NCI-H1436 (cell line): ENCODE measurements at regions not wholly inside any gene's neighbourhood (a gene's known extent, or its start where the extent isn't known, plus 50 kb on each side); places are given as distances from the start of the nearest gene placed in this dataset.
"Not testable (repeated sequence)": the region's sequence is repeated elsewhere in the genome, so short reads cannot be mapped to it uniquely, and the experiment has no call there.

Experiments
- DNase-seq: peaks from one replicate; lab custom pipeline; 2025; lab: John Stamatoyannopoulos, UW

- no peak for DNase-seq
These were observed 750.6 kb downstream of the DIAPH3 start for GRCh38 chr13:59413126-59413525.

- DNase-seq, result no peak
These were observed 749.7 kb downstream of the DIAPH3 start for GRCh38 chr13:59414006-59414405.

- no peak for DNase-seq
These were observed 748.2 kb downstream of the DIAPH3 start for GRCh38 chr13:59415498-59415897.

- DNase-seq, result no peak
These were observed 747.2 kb downstream of the DIAPH3 start for GRCh38 chr13:59416561-59416960.

DNA sequence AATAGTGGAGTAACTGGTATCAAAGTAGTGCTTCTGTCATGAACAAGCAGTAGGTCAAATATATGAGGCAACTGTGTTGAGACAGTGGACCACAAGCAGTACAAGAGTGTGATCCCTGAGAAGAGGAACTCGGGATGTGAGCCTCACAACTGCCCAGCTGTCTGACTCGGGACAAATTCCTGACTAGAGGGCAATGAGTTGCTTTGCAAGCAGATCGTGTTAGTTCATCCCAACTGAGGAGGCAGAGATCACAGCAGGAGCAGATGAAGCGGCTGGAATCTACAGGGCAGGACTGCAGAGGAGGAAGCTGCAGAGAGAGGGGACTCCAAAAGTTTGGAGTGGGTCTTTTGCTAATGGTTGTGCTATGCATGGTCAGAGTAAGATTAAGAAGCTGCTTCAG lies 741.1 kb downstream of the DIAPH3 start:
- no peak for DNase-seq

GRCh38 chr13:59423708-59424340 lies 739.9 kb downstream of the DIAPH3 start:
- DNase-seq, result no peak

DNA sequence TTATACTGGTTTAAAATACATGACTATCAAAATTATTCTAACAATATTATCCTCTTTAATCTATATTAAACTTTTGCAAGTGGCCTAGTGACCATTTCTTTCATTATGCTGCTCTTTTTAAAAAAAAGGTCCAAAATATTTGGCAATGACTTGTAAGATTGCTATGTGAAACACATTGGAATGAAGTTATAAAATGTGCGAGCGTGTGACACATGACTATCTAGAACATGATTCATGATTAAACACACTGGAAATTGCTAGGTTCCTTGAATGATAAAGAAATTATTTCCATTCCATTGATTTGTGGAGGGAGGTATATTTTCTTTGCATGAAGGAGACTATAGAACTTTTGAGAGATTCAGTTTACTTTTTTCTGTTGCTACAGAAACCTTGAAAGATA lies 739.1 kb downstream of the DIAPH3 start:
- DNase-seq, result no peak

DNA sequence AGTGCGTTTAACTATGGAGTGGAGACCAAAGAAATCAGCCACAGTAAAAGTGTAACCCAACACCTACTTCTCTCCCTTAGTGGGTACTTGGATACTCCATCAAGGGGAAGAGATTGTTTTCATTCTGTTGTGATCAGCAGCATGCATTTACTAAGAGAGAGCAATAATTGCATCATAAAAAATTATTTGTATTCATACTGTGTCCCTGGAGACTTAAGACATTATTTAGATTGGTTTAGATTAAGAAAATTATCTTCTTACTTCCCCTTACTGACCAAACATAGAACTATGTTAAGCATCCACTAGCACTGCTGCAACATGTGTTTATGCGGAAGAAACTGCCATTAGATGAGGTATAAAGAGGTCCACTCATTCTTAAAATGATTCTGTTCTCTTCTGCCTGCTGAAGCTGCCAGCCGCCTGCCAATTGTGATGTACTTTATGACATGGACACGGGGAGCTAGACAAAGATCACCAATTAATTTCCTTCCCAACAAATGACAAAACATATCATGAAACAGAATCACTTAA lies 738.5 kb downstream of the DIAPH3 start:
- DNase-seq, result peak; percentile 70

DNA sequence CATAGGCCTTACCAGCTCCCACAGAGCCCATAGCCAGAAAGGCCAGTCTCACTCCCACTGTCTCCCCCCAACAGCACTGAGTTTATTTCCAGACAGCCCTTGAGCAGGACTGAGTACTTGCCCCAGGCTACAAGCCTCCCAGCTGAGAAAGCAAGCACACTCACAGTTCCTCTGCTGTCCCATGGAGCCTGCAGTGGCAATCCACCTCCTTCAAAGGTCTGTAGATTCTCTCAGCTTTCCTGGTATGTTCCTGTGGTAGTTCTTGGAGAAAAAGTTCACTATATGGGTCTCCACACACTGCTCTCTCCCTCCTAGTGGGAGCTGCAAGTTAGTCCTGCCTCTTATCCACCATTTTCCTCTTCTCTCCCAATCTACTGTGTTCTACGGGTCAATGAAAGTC lies 728.7 kb downstream of the DIAPH3 start:
- no peak for DNase-seq

GRCh38 chr13:59437544-59438301 lies 726.0 kb downstream of the DIAPH3 start:
- peak; percentile 56 for DNase-seq

GRCh38 chr13:59439776-59440428 lies 723.8 kb downstream of the DIAPH3 start:
- DNase-seq, result no peak

GRCh38 chr13:59441068-59441467 lies 722.7 kb downstream of the DIAPH3 start:
- DNase-seq, result not testable (repeated sequence)

DNA sequence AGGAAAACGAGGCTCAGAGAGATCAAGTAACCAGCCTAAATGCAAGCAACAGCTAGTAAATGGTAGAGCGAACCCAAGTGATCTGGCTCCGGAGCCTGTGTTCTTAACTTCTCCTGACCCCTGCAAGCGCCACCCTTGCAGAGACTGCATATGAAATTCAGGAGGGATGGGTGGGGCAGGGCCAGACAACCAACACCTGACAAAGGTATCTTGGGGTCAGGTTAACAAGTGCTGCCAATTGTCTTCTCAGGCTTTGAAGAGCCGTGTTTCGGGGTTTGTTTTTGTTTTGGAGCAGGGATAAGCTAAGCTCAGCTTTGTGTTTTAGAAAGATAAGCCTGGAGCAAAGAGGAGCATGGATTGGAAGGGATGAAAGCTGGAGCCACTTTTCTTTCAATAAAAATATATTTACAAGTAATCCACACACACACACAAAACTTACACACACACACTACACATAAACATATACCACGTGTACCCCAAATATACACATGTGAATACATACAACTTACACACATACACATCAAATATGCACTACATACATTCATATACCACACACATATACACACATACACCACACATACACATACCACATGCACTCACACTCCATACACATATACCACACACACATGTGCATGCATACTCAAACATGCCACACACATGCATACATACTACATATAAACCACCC lies 722.0 kb downstream of the DIAPH3 start:
- no peak for DNase-seq

DNA sequence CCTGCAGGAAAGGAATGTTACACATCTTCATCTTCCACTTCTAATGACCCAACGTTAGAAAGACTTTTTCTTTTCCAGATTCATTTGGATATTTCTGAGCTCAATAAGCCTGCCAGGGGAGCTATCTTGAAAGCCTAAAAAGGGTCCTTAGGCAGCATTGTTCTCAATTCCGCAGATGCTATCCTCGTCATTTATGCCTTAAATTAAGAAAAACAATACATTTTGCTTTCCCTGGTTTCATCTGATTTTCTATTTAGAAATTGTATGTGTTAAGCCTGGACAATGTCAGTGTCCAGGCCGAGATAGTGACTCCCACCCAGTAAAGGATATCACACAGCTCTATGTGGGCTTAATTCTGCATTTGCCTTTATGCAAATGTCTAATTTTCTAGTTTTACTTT lies 721.3 kb downstream of the DIAPH3 start:
- no peak for DNase-seq

GRCh38 chr13:59442944-59443486 lies 720.7 kb downstream of the DIAPH3 start:
- no peak for DNase-seq

GRCh38 chr13:59444210-59444857 lies 719.4 kb downstream of the DIAPH3 start:
- peak; percentile 11 for DNase-seq

GRCh38 chr13:59445812-59446211 lies 717.9 kb downstream of the DIAPH3 start:
- no peak for DNase-seq

GRCh38 chr13:59446391-59446790 lies 717.3 kb downstream of the DIAPH3 start:
- DNase-seq, result no peak

DNA sequence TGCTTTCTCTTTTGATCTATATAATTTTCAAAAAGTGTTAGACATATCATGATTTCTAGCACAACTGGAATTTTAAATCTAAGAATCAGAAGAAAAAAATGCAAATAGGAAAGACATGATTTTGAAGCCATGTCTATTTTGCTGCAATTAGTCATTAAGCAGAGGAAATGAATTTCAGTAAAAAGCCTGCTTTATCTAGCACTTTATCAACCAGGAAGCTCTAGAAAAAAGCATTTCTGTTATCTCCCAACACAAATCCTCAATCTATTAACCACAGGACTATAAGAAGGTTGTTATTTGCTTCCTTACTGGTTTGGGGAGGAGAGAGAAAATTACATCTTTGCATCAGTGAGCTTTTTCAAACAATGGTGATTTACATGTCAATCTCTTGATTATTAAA lies 716.7 kb downstream of the DIAPH3 start:
- no peak for DNase-seq

DNA sequence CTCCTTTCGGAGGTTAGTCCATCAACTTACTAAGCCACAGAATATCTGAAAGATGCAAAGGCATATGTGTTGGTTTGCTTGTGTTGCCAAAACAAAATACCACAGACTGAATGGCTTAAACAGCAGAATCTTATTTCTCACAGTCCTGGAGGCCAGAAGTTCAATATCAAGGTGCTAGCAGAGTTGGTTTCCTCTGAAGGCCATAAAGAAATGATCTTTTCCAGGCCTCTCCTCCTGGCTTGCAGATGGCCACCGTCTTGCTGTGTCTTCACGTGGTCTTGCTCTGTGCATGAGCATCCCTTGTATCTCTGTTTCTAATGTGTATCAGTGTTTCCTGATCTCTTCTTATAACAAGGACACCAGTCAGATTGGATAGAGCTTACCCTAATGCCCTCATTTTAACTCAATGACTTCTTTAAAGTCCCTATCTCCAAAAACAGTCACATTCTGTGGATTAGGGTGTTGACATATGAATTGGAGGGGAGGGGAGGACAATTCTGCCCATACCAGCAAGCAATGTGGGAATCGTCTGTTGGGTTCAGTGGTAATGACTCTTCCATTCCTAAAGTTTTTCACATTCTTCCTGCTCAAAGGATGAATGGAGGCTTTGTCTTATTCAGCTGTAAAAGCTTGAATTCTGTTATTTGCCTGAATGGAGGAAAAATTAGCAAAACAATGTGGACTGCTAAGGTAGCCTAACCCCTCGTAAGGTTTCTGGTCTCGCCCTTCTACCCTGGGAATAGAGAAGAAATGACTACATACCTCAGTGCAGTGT lies 715.7 kb downstream of the DIAPH3 start:
- DNase-seq, result no peak

GRCh38 chr13:59449750-59450149 lies 714.0 kb downstream of the DIAPH3 start:
- no peak for DNase-seq
